ENCODE measurements at regions not wholly inside any gene's neighbourhood (a gene's known extent, or its start where the extent isn't known, plus 50 kb on each side); places are given as distances from the start of the nearest gene placed in this dataset.

DNA sequence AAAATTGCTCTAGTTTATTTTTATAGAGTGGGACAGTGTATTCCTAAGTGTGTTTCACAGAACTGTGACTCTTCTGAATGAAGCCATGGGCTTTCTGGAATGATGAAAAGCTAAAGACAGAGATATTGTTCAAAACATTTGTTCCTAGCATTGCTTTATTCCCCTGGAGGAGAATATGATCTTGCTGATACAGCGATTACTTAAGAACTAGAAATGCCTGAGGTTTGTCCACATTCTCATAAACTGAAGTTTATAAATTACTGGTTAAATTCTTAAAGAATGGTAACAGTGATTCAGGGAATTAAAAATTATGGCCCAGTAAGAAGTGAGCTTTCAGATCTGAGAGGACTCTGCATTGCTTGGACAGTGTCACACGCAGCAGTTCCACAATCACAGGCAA, 690.3 kb downstream of the FAM181B start:
- TF ChIP-seq, protein P1, sequence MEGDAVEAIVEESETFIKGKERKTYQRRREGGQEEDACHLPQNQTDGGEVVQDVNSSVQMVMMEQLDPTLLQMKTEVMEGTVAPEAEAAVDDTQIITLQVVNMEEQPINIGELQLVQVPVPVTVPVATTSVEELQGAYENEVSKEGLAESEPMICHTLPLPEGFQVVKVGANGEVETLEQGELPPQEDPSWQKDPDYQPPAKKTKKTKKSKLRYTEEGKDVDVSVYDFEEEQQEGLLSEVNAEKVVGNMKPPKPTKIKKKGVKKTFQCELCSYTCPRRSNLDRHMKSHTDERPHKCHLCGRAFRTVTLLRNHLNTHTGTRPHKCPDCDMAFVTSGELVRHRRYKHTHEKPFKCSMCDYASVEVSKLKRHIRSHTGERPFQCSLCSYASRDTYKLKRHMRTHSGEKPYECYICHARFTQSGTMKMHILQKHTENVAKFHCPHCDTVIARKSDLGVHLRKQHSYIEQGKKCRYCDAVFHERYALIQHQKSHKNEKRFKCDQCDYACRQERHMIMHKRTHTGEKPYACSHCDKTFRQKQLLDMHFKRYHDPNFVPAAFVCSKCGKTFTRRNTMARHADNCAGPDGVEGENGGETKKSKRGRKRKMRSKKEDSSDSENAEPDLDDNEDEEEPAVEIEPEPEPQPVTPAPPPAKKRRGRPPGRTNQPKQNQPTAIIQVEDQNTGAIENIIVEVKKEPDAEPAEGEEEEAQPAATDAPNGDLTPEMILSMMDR (IDR thresholded peaks at IDR 0.05): no peak

DNA sequence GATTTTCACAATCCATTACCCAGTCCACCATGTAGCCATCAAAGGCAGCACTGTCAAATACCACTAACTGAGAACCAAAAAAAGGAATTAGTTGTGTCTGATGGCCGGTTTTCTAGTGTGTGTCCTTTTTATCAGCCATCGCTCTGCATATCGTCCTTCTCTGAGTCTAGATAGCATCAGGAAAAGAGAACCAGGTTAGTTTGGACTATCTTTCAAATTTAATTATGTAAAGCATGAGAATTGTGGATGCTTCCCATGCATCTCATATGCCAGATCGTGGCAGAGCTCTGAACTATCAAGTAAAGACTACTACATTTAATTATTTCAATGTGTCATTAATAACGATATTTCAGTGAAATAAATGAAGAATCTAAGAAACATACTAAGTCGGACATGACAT, 691.9 kb downstream of the FAM181B start:
- TF ChIP-seq, protein P1 (IDR thresholded peaks at IDR 0.05): no peak

DNA sequence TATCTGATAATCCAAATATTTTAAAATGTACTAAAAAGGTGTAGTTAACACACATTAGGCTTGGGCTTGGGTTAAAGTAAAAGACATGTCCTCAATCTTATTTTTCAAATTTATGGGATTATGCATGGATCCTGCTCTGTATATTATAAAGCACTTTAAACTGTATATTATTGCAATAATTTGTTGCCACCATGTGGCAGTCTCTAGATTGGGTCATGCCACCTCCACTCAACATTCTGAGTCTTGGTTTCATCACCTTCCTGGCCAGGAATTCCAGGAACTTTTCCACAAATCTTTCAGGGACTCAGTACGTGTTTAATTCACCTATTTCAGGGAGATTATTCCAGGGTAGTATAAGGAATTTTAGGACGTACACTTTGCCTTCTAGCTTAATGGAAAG, 695.5 kb downstream of the FAM181B start:
- TF ChIP-seq, protein P1 (IDR thresholded peaks at IDR 0.05): peak; percentile 56

DNA sequence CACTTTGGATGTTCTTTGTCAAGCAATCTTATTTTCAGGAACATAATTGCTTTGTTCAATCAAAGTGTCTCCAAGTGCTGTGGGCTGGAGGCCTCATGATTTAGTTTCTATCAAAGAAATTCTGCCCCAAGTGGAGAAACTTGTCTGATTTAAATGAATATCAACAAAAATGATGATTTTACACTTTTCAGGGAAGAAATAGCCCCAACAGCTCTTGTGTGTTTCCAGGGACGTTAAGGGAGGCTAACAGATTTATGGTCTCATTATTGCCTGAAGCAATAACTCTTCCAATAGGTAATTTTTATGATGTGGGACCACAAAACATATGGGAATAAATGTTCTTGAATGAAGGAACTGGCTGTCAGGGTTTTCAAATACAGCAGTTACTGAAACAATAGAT, 699.1 kb downstream of the FAM181B start:
- TF ChIP-seq, protein P1 (IDR thresholded peaks at IDR 0.05): no peak

DNA sequence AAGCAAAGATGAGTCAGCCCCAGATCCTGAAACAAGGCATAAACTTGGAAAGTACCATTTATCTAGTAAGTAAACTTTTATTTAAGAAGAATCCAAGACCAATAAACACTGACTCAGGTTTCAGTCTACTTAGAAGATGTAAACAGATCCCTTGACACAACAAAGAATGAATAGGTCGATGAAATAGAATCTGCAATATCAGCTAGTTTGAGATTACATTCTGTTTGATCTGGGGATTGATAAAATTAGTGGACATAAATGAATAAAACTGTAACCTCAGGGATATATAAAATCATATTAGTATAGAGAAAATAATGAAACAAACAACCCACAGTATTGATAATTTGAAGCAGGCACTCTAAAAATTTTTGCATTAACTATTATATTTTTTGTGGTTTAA, 708.9 kb downstream of the FAM181B start:
- TF ChIP-seq, protein P1 (IDR thresholded peaks at IDR 0.05): no peak

DNA sequence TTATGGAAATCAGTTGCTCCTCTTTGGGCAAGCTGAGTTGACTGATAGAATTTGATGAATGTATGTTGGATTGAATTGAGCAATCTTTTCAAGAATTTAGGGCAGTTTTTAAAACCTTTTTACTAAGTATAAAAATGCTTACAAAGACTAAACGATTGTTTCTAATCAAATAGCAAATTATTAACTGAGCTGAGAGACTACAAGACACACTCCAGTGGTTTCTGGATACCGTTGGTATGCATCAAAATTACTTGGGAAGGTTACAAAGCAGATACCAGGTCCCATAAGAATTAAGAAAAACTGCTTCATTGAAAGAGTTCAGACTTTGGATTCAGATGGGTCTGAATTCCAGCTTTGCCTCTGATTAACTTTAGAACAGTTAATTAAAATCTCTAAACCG, 721.4 kb downstream of the FAM181B start:
- TF ChIP-seq, protein P1 (IDR thresholded peaks at IDR 0.05): no peak

DNA sequence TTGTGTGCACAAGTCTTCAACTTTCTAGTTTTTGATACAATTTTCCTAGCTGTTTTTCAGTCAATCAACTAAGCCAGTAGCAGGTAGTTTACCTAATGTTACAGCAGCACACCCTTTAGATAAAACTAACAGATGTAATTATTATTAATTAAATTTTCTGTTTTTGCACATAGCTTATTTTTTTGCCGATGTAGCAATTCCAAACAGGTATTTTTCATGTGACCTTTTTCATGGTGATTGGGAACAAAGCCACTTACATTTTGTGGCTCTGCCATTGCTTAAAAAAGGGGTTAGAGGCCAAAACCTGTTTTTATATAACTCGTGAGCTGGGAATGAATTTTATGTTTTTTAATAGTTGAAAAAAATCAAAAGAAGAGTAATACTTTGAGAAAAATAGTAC, 724.5 kb downstream of the FAM181B start:
- TF ChIP-seq, protein P1 (IDR thresholded peaks at IDR 0.05): no peak

DNA sequence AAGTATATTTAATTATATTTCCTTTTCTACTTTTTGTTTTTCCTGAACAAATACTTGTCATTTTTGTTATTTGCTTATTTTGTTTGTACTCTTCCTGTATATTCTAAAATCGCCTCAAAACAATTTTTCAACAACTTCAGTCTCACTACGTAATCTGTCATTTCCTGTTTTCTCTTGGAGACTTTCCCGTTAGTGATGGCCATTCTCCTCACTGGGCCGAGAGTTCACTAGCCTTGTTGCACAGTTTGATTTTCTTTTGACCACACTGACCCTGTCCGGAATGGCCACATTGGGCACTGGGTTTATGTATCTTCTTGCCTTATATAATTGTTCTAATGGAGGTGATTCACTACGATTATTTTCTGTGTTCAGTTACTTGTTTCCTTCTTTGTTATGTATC, 726.1 kb downstream of the FAM181B start:
- TF ChIP-seq, protein P1 (IDR thresholded peaks at IDR 0.05): no peak
